HG03135 (cell line): ENCODE measurements at regions not wholly inside any gene's neighbourhood (a gene's known extent, or its start where the extent isn't known, plus 50 kb on each side); places are given as distances from the start of the nearest gene placed in this dataset.

Experiments
- ATAC-seq: cut with Tn5 transposase; IDR thresholded peaks from one replicate; pipeline ENCODE4 v1.9.1; 2021; ENCODE audit warnings: mild to moderate bottlenecking, moderate library complexity; ENCODE audit not compliant: unreplicated experiment

GRCh38 chrX:39710776-39711175 is 387.0 kb downstream of the BCOR start:
- ATAC-seq: no peak

DNA sequence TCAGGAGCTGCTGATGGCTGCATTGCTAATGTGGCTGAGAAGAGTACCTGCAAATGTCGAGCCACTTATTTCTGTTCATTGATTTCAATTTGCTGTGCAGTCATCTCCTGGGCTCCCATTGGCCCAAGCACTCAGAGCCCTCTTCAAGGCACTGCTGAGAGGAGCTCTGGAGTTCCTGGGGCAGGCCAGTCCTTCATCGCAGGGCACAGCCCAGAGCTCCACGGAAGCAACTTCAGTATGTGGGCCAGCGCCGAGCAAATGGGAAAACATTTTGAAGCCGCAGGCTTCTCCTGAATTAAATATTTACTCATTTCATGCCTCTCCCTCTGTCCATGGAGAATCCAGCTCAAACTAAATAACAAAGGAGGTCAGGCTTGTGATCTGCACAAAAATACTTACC is 383.3 kb downstream of the BCOR start:
- ATAC-seq: no peak

DNA sequence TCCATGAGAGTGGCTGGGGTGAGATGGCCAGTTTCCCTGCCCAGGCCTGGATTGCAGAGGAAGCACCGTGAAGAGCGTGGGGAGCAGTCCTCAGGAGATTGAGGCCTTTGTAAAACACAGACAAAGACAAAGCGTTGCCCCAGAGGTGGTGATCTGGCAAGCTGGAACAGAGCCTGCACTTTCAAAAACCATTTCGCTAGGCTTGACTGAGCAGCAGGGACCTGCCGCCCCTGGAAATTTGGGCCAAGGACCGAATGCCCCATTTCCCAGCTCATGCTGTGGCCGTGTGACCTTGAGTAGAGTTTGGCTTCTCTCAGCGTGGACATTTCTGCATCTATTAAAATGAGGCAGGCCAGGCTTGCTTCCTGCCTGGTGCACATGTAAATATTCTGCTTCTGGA is 381.4 kb downstream of the BCOR start:
- ATAC-seq: no peak

DNA sequence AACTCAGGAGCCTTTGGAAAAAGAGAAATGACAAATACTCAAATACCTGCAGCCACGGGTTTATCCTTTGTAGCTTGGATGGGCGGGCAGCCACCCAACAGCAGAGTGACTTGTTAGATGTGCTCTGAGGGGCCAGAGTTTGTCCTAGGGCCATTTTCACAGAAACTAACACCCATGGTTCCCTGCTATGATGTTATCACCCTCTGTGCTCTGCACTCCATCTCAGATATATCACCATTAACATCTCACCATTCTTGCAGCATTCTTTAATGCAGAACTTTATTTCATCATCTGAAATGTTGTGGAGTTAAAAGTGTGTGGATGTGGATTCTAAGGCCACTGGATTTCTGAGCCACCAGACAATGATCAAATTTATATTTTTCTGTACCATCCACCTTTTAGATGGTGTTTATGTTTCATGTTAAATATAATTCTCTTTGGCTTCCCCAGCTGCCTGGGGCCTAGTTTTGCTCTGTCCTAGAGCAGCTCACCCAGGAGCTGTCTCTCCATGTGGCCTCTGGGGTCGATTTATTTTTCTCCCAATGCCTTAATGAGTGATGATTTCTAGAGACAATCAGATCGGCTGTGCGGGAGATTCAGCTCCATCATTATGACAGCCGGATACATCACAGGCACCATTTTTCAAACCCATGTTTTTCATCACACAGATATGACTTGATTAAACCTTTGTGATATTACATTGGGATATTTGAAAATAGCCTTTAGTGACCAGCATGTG is 380.8 kb downstream of the BCOR start:
- no peak for ATAC-seq

DNA sequence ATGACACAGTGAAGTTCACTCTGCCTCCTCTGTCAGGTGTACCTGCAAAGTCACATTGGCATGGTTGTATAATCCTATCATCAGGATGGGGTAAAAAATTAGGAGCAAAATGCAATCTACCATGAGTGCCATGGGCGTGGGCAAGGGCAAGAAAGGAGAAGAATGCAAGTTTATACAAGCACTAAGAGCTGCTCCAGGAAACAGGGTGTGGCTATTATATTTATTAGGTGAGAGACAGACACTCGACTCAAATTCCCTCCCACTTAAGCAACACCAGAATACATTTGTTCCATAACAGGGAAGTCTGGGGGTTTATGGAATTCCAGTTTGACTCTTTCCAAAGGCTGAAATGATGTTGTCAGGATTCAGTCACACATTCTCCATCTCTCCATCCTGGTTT is 378.8 kb downstream of the BCOR start:
- no peak for ATAC-seq

DNA sequence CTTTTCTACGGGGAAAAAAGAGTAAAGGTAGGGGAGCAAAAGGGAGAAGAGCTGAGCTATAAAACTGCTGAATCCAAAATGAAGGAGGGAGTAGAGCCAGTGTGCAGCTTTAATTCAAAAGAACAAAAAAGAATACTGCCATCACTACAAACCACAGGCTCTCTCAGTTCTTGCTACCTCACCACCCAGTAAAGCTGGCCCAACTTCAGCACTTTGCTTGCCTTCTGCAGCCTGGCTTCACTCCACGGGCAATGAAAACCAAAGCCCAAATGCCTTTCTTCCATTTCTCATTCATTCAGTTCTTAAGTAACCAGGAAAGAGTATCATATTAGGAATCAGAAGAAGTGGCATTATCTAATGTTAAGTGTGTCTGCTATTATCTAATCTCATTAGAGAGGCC is 376.8 kb downstream of the BCOR start:
- no peak for ATAC-seq

DNA sequence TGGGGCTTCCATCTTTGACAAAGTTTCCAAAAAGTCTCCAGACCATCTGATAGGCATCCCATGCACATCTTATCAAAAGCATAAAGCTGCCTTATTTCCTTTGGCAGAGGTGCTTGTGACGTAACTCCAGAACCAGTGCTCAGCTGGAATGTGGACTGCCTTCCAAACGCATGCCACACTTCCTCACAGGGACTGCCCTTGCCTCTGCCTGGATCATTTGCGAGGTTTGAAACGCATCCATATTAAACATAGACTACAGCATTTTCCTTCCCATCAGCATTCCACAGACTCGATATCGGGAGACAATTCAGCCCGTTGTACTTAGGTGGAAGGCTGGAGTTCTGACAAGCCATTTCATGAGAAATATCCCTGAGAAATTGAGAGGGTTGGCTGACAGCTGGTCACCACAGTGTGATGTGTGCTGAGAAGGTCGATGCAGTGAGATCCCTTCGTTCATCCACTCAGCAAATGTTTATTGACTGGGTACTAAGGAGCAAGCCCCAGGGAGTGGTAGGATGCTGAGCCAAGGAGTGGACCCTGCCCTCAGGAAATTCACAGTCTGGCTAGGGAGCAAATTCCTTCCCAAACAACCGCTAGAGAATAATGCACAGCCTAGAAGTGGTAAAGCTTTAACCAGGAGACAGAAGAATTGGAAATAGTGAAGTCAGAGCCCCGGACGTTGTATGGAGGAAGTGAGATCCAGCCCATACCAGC is 376.0 kb downstream of the BCOR start:
- no peak for ATAC-seq

GRCh38 chrX:39724544-39724943 is 373.2 kb downstream of the BCOR start:
- no peak for ATAC-seq

DNA sequence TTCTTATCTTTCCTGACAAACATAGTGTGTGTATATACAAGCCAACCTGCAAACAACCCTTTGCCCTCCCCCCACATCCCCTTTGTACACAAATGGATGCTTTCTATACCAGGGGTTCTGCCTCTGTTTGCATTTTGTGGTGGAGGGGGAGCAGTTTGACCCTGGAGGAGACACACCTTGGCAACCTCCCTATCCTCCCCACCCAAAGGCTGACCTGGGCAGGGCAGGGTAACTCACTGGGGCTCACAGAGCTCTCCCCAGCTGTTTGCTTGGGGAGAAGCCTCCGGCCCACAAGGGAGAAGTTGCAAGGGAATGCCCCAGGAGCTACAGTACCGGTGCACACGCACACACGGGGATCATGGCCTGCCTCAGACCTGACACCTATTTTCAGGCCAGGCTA is 372.6 kb downstream of the BCOR start:
- no peak for ATAC-seq

DNA sequence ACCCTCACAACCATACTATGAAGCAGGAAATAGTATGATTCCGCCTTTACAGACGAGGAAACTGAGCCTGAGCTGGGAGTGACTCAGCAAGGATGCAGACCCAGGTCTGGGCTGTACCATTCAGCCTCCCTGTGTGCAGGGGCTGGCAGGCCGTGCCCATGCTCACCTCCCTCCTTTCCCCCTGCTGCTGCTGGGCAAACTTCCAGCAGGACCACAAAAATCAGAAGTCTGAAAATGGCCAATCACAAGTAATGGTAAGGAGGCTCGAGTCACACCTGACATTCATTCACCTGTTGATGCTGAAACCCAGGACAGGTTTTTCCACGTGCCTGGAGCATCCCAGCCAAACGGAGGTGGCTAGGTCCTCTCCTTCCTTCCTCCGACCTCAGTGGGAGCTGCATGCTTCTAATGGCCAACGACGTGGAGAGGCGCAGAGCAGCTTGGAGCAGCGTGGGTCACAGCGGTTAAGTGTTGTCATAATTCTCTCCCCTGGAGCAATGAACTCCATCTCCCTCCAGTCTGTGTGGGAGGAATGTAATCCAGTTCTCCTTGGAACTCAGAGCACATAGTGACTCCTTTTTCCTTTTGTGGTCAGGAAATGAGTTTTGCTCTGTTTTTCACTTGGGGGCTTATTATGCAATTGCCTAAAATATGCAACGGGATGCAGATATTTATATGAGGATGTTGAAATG is 371.7 kb downstream of the BCOR start:
- no peak for ATAC-seq

DNA sequence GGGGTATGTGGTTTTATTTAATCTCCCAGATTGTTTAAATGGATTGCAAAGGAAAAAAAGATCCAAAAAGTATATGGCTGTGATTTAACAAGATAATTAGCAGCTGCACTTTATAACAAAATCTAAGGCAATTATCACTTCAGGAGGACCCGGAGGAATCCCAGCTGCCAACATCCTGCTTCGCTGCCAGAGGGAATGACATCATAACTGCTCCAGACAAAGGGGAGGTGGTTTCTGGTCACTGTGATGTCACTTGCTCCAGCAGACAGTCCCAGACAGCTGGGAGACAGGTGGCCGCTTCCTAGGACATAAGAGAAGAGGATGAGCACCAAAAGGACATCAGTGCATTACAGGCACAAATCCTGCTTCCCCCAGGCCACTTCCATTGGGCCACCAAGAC is 371.0 kb downstream of the BCOR start:
- no peak for ATAC-seq

- ATAC-seq: no peak
These were observed 369.7 kb downstream of the BCOR start for GRCh38 chrX:39728025-39728424.

- no peak for ATAC-seq
These were observed 368.7 kb downstream of the BCOR start for GRCh38 chrX:39728852-39729598.

DNA sequence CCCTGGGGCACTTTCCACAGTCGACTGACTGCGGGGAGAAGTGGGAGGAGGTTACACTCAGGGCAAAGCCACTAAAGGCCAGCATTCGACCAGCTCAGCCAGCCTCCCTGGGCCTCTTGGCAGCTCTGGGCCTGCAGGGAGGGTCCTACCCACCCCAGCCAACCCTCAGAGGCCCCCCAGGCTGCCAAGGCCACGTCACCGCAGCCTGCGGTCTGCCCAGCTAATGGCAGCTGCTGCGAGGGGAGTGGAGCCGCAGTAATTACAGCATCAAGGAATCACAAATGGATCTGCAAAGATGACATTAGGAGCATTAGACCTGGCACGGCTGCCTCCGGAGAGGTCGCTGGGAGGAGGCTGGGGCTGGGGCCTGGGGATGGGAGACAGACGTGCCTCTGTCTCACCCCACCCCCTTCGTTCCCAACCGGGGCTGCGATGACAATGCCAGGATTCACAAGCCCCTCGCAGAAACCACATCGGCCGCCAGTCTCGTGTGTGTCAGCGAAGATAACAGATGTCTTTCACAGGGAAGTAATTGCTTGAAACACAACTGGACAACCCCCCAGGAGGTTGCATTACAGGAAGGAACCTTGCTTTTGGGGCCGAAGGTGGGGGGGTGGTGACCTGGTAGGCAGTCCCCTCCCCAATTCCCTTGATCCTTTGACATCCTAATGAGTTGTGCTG is 367.6 kb downstream of the BCOR start:
- no peak for ATAC-seq

DNA sequence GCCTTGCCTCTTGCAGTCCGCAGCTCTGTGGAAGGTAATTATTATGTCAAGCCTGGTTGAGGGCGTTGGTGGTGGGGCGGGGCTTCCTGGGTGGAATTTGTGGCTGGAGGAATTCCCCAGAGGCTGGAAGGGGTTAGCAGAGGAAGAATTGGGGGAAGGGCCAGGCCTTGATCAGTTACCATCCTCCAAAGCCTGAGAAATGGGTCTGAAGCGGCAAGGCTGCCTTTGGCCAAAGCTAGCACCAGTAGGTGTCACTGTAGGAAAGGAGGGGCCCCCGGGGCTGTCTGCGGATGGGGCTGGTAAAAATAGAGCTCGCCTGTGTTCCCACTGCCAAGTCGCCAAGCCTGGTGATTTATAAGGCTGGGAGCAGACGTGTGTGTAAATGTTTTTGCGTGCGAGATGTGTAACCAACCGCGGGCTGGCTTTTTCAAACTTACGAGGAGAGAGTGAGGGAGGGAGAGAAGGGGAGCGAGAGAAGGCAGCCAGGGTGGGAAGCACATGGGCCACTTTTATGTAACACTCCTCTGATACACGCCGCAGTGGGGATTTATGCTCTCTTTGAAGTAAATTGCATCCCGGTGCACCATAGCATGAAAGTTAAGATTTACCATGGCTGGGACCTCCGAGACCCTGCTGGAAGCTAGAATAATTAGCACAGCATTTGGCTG is 367.0 kb downstream of the BCOR start:
- ATAC-seq: no peak

GRCh38 chrX:39731330-39731667 is 366.5 kb downstream of the BCOR start:
- no peak for ATAC-seq

GRCh38 chrX:39731735-39732134 is 366.0 kb downstream of the BCOR start:
- ATAC-seq: no peak

GRCh38 chrX:39733745-39734144 is 364.0 kb downstream of the BCOR start:
- ATAC-seq: no peak

DNA sequence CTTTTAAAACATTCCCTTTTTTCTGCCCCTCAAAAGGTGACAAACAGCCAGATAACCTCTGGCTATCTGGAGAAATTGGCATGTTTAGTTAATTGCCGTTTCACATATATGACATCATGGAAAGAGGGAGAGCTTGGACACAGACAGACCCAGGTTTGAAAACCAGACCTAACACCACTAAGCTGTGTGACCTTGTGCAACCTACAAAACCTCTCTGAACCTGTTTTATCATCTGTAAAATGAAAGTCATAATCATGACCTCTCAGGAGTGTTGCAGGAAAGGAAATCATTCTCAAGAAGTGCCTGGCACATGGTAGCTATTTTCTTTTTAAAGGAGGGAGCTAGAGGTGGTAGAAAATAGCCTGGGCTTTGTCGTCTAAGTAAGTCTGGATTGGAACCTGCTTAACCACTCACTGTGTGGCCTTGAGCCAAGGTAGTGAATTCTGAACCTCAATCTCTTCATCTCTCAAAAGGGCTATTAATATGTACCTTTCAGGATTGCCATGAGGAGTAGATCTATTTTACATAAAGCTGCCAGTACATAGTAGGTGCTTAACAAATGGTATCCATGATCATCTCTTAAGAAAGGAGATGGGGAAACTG is 363.5 kb downstream of the BCOR start:
- no peak for ATAC-seq
